Neural progenitor cell (in vitro differentiated cells): ENCODE measurements at regions not wholly inside any gene's neighbourhood (a gene's known extent, or its start where the extent isn't known, plus 50 kb on each side); places are given as distances from the start of the nearest gene placed in this dataset.

Experiments
- DNase-seq: peaks from one replicate; pipeline ENCODE4 v3.0.0-alpha.2; 2016; ENCODE audit warnings: low spot score
- H2AFZ ChIP-seq: fragments of 200-600 bp; sonication (generic); replicated peaks from 2 replicates; pipeline ENCODE4 v1.6.1; 2016; ENCODE audit warnings: antibody characterized with exemption
- H3F3A ChIP-seq: fragments of 200-600 bp; sonication (generic); 2 replicates; pipeline ENCODE4 v1.6.1; 2016; ENCODE audit warnings: antibody characterized with exemption, low read depth
- H3K27ac ChIP-seq: fragments of 200-600 bp; sonication (generic); 2 replicates; pipeline ENCODE4 v1.5.1; 2016; ENCODE audit warnings: mild to moderate bottlenecking
- H3K27me3 ChIP-seq: fragments of 200-600 bp; sonication (generic); 2 replicates; pipeline ENCODE4 v1.6.1; 2016; ENCODE audit warnings: mild to moderate bottlenecking, moderate library complexity
- H3K36me3 ChIP-seq: fragments of 200-600 bp; sonication (generic); 2 replicates; pipeline ENCODE4 v1.5.1; 2016
- H3K4me1 ChIP-seq: fragments of 200-600 bp; sonication (generic); 2 replicates; pipeline ENCODE4 v1.6.1; 2016; ENCODE audit warnings: mixed run types
- H3K4me2 ChIP-seq: fragments of 200-600 bp; sonication (generic); 2 replicates; pipeline ENCODE4 v1.6.1; 2016
- H3K4me3 ChIP-seq: fragments of 200-600 bp; sonication (generic); 2 replicates; pipeline ENCODE4 v1.5.1; 2016
- H3K79me2 ChIP-seq: fragments of 200-600 bp; sonication (generic); 2 replicates; pipeline ENCODE4 v1.6.1; 2016; ENCODE audit warnings: low read depth
- H3K9ac ChIP-seq: fragments of 200-600 bp; sonication (generic); 2 replicates; pipeline ENCODE4 v1.6.1; 2016
- H3K9me3 ChIP-seq: fragments of 200-600 bp; sonication (generic); 2 replicates; pipeline ENCODE4 v1.5.1; 2016; ENCODE audit warnings: low read depth
- H4K20me1 ChIP-seq: fragments of 200-600 bp; sonication (generic); 2 replicates; pipeline ENCODE4 v1.6.1; 2016; ENCODE audit warnings: low read depth
- H3K27ac Mint-ChIP-seq: 3 replicates; pipeline ENCODE4 v1.8.0; 2021; ENCODE audit warnings: mixed read lengths
- H3K27me3 Mint-ChIP-seq: 2 replicates; pipeline ENCODE4 v1.8.0; 2022; ENCODE audit warnings: low read depth, mild to moderate bottlenecking, inconsistent platforms, moderate library complexity, mixed read lengths; ENCODE audit not compliant: insufficient read depth
- H3K36me3 Mint-ChIP-seq: 3 replicates; pipeline ENCODE4 v1.8.0; 2021; ENCODE audit warnings: mixed read lengths
- H3K4me1 Mint-ChIP-seq: 3 replicates; pipeline ENCODE4 v1.8.0; 2021; ENCODE audit warnings: mixed read lengths
- H3K4me3 Mint-ChIP-seq: 3 replicates; pipeline ENCODE4 v1.8.0; 2021; ENCODE audit warnings: mild to moderate bottlenecking, moderate library complexity, mixed read lengths
- H3K9me3 Mint-ChIP-seq: 3 replicates; pipeline ENCODE4 v1.8.0; 2020; ENCODE audit warnings: mixed read lengths
- CTCF ChIP-seq: fragments of 200-600 bp; sonication (generic); IDR thresholded peaks from 2 replicates; pipeline ENCODE4 v1.5.1; 2017; ENCODE audit warnings: antibody characterized with exemption, mild to moderate bottlenecking
- EZH2 ChIP-seq: fragments of 200-600 bp; sonication (generic); IDR thresholded peaks from 2 replicates; pipeline ENCODE4 v1.6.1; 2017; ENCODE audit warnings: antibody characterized with exemption, mild to moderate bottlenecking, moderate library complexity
- EZH2phosphoT487 ChIP-seq: fragments of 200-600 bp; sonication (generic); IDR thresholded peaks from 2 replicates; pipeline ENCODE4 v1.6.1; 2017; ENCODE audit warnings: antibody characterized with exemption

GRCh38 chr7:114755856-114756255 is 166.0 kb upstream of the MDFIC start:
- H3K9ac ChIP-seq, result no peak overlapping the region
- no peaks in the 10 kb centered on the region for H4K20me1 ChIP-seq
- Mint-ChIP-seq H3K27me3 (peaks cover 6% of the 10 kb centered on the region), H3K9me3 (no peaks in the 10 kb centered on the region), H3K4me1 (peaks cover 4% of the 10 kb centered on the region), H3K27ac (no peak overlapping the region), H3K36me3 (no peaks in the 10 kb centered on the region), H3K4me3 (no peak overlapping the region)
- H3K4me3 ChIP-seq, result no peak overlapping the region
- no peaks in the 10 kb centered on the region for H3K79me2 ChIP-seq
- no peaks in the 10 kb centered on the region for H3K27me3 ChIP-seq
- no peak for DNase-seq
- no peaks in the 10 kb centered on the region for H3K36me3 ChIP-seq
- TF ChIP-seq EZH2, result no peak
- TF ChIP-seq CTCF, result no peak
- TF ChIP-seq EZH2phosphoT487, result no peak
- no peak overlapping the region for H3K27ac ChIP-seq
- H3K9me3 ChIP-seq, result no peaks in the 10 kb centered on the region
- H3F3A ChIP-seq, result no peaks in the 10 kb centered on the region
- H3K4me1 ChIP-seq, result peaks cover 3% of the 10 kb centered on the region
- H3K4me2 ChIP-seq, result no peak overlapping the region
- no peak overlapping the region for H2AFZ ChIP-seq

- Histone ChIP-seq H4K20me1 (no peaks in the 10 kb centered on the region), H3K4me3 (no peak overlapping the region), H3K79me2 (no peaks in the 10 kb centered on the region), H3K27ac (no peak overlapping the region), H3K4me2 (no peak overlapping the region), H3K27me3 (no peaks in the 10 kb centered on the region), H3K9ac (no peak overlapping the region), H3K36me3 (no peaks in the 10 kb centered on the region), H3K9me3 (no peaks in the 10 kb centered on the region), H3F3A (no peaks in the 10 kb centered on the region), H2AFZ (no peak overlapping the region), H3K4me1 (peaks cover 3% of the 10 kb centered on the region)
- Mint-ChIP-seq H3K4me3 (no peak overlapping the region), H3K27ac (no peak overlapping the region), H3K27me3 (peaks cover 6% of the 10 kb centered on the region), H3K4me1 (peaks cover 4% of the 10 kb centered on the region), H3K36me3 (no peaks in the 10 kb centered on the region), H3K9me3 (no peaks in the 10 kb centered on the region)
- TF ChIP-seq EZH2 (no peak), CTCF (no peak), EZH2phosphoT487 (no peak)
- DNase-seq, result no peak
Observed at GRCh38 chr7:114758661-114759227, 163.2 kb upstream of the MDFIC start.

- TF ChIP-seq EZH2phosphoT487, result no peak
- Mint-ChIP-seq H3K27ac (no peak overlapping the region), H3K9me3 (no peaks in the 10 kb centered on the region), H3K4me1 (peaks cover 4% of the 10 kb centered on the region), H3K36me3 (no peaks in the 10 kb centered on the region), H3K27me3 (peaks cover 6% of the 10 kb centered on the region), H3K4me3 (no peak overlapping the region)
- peak; percentile 6 for DNase-seq
- H3K27ac ChIP-seq, result no peak overlapping the region
- H3K9me3 ChIP-seq, result no peaks in the 10 kb centered on the region
- H3K4me1 ChIP-seq, result peaks cover 3% of the 10 kb centered on the region
- H3K36me3 ChIP-seq, result no peaks in the 10 kb centered on the region
- H3K9ac ChIP-seq, result no peak overlapping the region
- H2AFZ ChIP-seq, result no peak overlapping the region
- no peak overlapping the region for H3K4me3 ChIP-seq
- no peaks in the 10 kb centered on the region for H3K27me3 ChIP-seq
- H3K4me2 ChIP-seq, result peak overlapping the region; percentile 27
- no peaks in the 10 kb centered on the region for H3K79me2 ChIP-seq
- no peaks in the 10 kb centered on the region for H3F3A ChIP-seq
- no peaks in the 10 kb centered on the region for H4K20me1 ChIP-seq
Observed at GRCh38 chr7:114759347-114760062, 162.4 kb upstream of the MDFIC start.

- Histone ChIP-seq H3K4me3 (no peak overlapping the region), H2AFZ (no peak overlapping the region), H3K36me3 (no peaks in the 10 kb centered on the region), H3F3A (no peaks in the 10 kb centered on the region), H3K4me1 (peaks cover 3% of the 10 kb centered on the region), H3K4me2 (no peak overlapping the region), H3K9me3 (no peaks in the 10 kb centered on the region), H3K27me3 (no peaks in the 10 kb centered on the region), H4K20me1 (no peaks in the 10 kb centered on the region), H3K9ac (no peak overlapping the region), H3K79me2 (no peaks in the 10 kb centered on the region), H3K27ac (no peak overlapping the region)
- no peak overlapping the region for H3K27ac Mint-ChIP-seq
- peaks cover 4% of the 10 kb centered on the region for H3K4me1 Mint-ChIP-seq
- no peaks in the 10 kb centered on the region for H3K9me3 Mint-ChIP-seq
- DNase-seq, result no peak
- no peak overlapping the region for H3K4me3 Mint-ChIP-seq
- H3K36me3 Mint-ChIP-seq, result no peaks in the 10 kb centered on the region
- peaks cover 6% of the 10 kb centered on the region for H3K27me3 Mint-ChIP-seq
- TF ChIP-seq EZH2, result no peak
- no peak for TF ChIP-seq EZH2phosphoT487
- no peak for TF ChIP-seq CTCF
Observed at GRCh38 chr7:114760477-114760876, 161.4 kb upstream of the MDFIC start.
